HG03469 (cell line): ENCODE measurements at regions not wholly inside any gene's neighbourhood (a gene's known extent, or its start where the extent isn't known, plus 50 kb on each side); places are given as distances from the start of the nearest gene placed in this dataset.

Experiments used
- ATAC-seq: cut with Tn5 transposase; IDR thresholded peaks from one replicate; pipeline ENCODE4 v1.9.1; 2021; ENCODE audit warnings: mild to moderate bottlenecking, moderate library complexity, moderate number of reproducible peaks; ENCODE audit not compliant: unreplicated experiment

DNA sequence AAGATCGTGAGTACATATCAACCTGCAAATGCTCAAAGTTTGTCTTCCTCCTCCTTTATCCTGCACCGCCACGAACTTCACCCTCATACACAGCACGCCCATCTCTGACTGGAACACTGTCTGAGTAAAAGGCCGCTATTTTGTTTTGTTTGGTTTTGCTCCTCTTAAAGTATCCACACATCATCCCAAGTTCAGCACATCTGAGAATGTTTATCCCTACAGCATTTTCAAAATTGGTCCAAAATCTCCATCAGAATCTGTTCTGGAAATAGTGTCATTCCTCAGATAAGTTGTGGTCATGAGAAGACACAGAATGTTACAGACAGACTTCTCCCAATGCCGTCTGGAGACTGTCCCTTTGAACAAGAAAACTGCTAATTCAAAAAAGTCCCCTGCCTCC lies 251.6 kb upstream of the ARID1B start:
- no peak for ATAC-seq

DNA sequence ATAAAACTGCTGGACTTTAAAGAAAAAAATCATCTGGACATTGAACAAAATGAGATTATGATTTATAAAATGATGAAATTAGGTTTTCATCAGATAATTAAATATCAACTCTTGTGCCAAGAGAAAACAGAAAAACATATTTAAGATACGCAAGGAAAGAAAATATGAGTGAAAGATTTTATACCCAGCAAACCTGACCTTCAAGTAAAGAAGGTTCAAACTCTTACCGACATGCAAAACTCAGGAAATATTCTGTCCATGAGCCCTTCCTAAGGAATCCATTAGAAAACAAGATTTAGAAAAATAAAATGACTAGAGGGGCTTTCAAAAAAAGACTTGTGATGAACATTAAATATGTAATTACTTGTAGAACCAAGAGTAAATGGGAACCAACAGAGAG lies 257.2 kb upstream of the ARID1B start:
- no peak for ATAC-seq

DNA sequence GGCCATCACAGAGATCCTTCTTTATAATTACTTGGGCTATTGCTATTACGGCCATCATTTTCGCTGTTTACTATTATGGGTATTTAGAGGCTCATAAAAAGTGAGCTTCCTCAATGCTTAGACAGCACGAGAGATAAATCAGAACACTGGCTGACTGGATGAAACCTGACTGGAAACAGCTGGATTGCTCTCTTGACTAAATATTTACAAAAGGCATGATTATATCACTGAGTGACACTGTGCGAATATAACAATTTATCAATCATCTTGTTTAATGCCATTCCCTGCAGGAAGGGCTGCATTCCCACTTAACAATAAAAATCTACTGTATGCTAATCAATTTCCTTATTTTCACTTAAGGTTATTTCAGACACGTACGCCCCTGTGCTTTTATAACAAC lies 260.1 kb upstream of the ARID1B start:
- no peak for ATAC-seq

DNA sequence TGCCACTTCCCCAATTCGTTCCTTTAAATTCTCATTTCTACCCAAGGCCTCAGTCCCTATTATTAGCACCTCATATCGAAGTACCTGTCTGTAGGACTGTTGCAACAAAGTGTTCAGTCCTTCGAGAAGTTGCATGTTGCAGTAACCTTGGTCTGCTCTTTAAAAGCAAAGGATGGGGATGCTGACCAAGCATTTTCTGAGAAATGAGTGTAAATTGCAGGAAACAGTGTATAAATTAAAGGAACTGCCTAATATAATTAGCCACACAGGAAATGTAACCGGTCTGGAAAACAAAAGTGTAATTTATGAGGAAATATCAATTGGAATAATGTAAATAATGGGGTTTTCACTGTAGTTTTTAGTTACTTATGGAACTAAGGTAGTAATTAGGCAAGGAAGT lies 261.9 kb upstream of the ARID1B start:
- no peak for ATAC-seq

DNA sequence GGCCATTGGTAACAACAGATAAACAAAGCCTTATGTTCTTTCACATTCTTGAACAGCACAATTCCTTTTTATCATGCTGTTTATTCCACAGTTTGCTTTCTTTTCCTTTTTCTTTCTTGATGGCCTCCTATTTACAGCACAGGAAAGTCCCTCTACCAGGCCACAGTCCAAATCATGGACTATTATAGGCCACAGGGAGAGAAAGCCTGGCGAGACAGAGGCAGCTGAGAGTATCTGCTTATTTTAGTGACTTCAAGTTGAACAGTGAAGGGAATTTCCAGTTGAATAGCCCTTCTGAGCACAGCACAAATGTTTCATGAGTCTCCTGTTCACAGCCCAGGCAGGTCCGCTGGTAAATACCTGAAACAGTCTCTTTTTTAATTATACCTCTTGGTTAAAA lies 263.7 kb upstream of the ARID1B start:
- ATAC-seq = no peak

DNA sequence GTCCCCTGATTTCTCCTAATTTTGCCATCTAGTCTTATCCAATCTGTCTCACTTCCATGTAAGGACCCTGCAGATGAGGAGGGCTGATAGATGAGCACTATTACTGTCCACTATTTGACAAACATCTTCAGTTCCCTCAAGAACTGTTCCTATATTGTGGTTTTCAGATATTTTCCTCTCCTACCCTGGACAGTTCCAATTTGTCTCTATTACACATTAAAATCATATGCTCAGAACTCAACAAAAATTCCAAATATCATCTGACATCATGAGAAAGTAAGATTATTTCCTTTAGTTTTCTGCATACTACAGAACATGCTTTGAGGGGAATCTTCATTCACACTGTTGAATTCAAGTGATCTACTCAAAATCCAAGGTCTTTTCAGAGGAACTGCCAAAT lies 265.6 kb upstream of the ARID1B start:
- no peak for ATAC-seq

DNA sequence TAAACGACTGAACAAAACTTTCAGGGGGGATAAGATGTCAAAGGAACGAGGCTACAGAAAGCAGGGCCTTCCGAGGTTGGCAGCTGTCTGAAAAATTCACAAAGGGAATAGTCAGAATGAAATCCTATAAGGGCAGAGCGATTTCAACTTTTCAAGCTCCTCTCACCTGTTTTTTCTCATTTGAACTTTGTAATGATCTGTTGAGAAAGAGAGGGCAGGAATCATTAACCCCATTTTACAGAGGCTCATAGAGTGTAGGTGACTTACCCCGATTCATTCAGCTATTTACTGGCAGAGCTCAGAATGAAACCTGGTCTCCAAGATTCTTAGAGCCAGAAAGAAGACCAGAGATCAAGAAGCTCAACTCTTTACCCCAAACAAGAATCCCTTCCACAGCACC lies 266.1 kb upstream of the ARID1B start:
- no peak for ATAC-seq

DNA sequence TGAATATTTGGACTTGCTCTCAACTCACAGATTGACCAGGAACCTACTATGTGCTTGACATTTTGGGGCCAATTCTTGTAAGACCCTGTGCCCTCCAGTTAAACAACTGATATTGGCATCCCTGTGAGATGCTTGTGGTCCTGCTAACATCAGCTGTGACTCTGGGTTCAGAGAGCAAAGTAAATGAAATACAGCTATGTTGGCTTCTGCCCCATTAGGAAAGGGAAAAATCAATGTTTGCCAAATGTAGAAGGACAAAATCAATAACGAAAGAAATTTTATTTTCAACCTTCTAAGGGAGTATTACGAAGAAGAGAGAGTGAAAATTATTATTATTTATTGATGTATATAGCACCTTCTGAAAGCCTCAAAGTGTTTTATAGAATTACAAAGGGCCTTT lies 266.9 kb upstream of the ARID1B start:
- no peak for ATAC-seq

DNA sequence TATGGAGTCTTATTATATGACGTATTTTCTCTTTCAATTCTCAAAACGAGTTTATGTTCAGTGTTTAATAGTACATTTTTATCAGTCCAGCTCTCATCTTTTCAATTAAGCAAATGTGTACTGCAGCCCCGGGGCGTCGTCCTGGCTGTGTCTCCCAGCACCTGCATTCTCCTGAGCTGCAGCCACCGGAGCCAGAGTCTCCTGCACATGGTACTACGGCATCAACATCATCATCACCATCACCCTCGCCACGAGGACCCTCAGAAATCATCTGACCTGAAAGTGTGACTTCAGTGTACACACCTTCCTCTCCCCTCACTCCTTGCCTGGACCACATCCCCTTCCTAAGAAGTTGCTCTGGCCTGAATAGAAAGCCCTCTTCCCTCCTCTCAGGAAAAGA lies 267.7 kb upstream of the ARID1B start:
- no peak for ATAC-seq

DNA sequence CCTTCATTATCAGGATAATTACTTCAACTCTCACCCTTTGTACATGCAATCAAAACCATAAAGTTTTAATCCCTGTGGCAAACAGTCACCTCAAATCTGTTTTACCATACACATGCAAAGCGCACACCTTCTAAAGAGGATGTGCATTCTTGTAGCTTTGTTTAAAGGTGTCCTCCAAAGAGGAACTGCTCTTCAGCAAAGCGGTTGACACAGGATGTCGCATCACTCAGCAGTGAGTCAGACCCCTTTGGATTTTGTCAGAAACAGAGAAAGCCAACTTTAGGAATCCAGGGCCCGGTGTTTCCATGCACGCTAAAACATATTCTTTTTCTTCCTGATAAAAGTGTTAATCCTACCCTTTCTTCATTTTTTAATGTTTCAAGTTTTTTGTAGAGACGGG lies 268.3 kb upstream of the ARID1B start:
- ATAC-seq = no peak

DNA sequence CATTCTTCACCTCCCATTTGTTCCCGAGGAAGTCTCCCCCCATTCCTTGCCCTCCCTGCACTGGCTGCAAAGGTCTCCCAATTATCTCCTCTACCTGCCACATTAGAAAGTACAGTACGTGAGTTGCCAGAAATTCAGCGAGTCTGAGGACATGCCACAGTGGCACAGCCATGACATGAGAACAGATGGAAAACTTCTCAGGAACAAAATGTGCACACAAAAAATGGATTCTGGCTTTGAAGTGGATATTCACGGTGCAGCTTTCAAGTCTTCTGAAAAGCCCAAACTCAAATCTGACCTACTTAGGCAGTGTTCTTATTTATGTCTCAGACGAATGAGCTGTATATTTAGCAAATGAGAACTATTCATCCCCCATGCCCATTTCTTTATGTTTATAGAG lies 269.1 kb upstream of the ARID1B start:
- ATAC-seq = no peak

DNA sequence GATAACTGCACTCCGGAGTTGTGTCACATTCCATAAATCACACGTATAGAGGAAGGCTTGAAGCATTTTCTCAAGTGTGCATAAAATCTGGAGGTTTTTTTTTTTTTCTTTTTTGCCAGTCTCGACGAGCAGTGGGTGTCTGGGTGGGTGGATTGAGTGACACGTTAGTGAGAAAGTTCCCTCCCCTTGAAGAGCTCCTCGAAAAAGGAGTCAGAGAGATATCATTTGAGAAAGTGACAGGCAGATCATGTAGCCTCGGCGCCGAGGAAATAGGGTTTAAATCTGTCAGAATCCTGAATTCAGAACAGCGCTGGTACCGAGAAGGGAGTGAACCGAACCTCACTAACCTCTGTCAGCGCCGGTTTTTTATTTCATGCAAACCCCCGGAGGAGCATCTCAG lies 269.5 kb upstream of the ARID1B start:
- ATAC-seq = no peak

DNA sequence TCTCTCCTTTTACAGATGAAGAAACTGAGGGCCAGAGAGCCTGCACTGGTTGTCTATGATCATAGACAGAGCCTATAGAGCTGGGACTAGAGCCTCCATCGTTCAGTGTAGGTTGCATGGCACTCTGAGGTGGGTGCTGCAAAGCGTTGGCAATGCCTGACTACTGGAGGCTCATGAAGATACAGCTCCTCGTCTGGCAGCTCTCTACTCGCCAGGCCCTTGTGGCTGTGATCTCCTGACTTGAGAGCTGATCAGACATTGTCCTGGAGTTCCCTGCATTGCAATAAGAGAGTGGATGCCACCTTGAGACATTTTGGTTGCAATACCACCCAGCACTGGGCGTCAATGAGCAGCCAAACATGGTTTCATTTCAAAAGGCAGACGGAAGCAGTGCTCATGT lies 270.1 kb upstream of the ARID1B start:
- no peak for ATAC-seq

DNA sequence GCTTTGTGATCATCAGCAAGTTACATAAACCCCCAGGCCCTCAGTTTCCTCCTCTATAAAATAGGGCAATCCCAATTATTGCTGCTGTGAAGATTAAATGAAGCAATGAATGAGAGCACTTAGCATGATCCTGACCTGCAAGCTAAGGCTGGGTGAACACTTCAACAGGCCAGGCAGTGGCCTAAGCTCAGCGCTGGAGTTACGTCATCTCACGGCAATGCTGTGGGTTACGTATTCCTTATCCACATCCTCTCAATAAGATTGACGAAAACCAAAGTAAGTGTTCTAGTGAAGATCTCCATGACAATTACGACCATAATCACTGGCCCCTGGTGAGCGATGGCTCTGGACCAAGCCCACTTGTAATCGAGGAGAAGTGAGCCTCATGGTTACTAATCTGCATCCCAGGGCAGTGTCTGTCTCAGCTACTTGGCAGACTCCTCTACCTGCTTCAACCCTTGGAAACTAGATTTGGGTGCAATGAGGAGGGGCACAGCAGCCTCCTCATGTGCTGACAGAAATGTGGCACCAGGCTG lies 274.1 kb upstream of the ARID1B start:
- no peak for ATAC-seq

DNA sequence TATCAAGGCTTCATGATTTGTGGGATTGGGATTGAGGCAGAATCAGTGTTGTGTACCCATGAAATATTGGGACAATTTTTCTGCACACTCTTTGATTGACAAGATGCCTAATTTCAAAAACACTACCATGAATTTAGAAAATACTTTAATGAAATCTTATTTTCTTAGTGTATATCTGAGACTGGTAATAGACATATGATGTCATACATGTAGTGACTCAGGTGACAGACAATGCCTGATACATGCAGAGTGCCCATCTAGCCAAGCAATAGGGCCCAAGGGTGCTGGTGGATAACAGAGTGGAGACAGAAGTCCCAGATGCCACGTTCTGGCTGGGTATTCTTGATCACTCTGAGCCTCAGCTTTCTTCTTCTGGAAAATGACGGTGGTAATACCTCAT lies 279.6 kb upstream of the ARID1B start:
- no peak for ATAC-seq

DNA sequence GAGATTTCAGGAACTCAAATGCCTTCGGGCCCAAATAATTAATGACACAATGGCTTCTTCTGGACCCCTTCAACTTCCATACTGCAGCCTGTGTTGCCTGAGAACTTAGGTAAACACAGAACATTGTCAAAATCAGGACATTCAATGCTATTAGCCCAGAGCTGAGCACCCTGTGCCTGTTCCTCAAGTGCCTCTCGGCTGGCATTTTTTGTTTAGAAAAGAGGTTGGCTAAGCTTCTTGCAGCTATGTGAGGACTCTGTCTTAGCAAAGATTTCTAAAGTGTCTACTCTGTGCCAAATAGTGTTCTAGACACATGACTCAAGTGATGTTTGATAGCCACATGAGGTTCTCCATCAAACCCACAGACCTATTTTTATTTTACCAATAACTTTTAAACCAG lies 289.3 kb upstream of the ARID1B start:
- no peak for ATAC-seq

DNA sequence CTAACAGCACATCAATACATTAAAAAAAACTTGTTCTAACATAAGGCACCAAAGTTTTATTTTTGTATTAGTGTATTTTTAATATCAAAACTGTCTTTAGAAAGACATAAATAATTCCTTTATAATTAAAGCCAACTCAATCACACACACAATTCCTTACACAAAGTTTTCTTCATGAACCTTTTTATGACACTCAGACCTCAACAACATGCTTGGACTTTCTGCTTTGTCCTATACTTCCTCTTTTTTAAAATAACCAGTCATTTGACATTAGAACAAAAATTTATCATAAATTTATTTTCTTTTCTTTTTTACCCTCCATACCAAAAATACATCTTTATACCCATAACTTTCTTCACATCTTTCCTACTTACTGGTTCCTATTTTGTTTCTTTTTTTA lies 292.0 kb upstream of the ARID1B start:
- ATAC-seq = no peak

DNA sequence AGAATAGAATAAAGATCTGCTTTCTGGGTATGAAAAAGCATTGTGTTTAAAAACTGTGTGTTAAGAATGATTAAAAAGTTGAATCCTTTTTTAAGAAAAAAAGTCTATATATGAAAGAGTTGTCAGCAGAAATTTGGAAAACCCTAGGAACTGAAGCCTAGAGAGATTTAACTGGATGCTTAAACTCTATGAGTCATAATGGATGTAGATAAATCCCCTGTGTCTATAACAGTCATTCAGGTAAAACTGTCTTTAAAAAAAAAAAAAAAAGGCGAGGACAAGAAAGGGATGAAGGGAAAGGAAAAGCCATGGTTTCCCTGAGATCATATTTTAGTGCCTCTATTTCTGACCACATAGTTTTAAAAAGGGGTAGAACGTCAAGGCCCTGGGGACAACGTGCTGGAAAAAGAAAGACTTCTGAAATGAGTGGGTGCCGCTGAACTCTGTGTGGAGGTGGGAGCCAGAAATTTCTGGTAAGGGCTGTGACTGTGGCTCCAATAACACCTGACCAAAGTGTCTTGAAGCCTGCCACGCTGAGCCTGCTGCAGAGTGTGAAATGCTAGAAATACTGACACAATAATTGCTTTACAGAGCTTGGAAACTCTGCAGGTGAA lies 302.6 kb upstream of the ARID1B start:
- no peak for ATAC-seq

DNA sequence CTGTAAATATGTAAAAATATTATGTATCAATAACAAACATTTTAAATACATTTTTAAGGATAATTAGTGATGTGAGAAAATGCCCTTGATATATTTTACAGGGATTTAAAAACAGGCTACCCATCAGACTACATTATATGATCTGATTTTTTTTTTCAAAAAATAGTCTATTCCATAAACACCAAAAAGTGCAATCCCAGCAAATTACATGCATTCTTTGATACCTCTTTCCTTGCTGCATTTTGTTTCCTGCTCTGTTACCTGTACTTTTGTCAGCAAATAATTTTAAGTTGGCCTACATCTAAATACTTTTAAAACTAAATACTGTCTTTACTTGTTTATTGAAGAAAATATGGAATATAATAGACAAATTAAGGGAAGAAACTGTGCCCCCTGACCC lies 306.2 kb upstream of the ARID1B start:
- ATAC-seq = no peak

DNA sequence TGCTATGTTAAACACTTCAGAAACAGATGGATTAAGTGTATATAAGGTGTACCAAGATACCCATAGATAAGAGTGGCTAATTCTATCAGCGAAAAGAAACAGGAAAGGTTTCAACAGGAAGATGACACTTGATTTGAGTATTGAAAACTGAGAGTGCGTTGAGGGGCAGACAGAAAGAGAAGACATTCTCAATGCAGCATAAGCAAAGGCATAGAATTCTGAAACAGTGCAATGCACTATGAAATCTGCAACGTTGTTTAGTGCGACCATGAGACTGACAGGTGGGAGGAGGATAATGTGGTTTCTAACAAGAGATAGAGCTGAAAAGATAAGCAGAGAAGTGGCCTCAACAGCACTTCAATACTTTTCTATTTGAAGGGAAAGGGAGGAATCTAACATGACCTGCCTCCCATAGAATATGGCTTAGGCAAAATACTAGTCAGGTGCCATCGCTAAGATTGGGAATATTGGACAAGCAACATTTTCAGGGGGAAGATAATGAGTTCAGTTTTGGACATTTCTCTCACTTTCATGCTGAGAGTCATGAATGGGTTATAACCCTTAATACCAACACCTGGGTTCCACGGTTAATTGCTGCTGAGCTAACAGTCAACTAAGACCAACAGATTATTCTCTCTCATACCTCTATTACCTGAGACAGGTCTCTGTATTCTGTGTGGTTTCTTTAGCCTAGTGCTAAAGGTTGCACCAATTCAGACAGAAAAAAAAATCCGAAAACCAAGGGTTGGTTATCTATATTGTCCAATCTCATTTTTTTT lies 312.9 kb upstream of the ARID1B start:
- no peak for ATAC-seq

DNA sequence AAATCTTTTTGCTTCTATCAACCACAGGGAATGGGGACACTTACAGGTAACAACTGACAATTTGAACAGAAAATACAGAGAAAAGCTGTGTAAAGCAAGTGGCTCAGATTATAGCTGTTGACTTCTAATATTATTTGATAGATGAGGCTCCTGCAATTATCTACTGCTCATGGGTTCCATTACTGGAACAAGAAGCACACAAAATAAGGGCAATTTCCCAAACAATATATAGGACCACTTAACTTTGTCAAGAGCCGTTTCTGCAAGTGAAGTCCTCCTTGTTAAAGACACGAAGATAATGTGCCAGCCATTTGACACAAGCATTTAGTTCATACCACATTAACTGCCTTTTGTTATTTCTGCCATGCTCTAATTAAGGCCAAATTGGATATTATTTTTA lies 315.5 kb upstream of the ARID1B start:
- ATAC-seq = no peak

DNA sequence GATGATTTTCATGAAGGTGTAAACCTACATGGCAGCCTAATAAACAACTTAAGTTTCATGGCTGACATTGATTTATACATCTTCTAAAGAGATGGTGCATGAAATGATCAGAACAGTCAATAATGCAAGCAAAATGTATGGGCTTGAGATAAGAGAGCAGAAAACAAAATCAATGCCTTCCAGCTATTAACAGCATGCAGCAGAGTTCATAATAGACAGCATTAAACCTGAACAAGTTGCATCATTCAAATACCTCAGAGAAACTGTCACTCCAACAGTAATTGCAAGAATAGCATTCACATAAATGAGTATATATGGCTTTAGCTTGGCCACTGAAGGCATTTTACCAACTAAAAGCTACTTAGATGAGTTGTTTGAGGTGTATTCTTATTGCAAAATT lies 319.6 kb upstream of the ARID1B start:
- no peak for ATAC-seq

DNA sequence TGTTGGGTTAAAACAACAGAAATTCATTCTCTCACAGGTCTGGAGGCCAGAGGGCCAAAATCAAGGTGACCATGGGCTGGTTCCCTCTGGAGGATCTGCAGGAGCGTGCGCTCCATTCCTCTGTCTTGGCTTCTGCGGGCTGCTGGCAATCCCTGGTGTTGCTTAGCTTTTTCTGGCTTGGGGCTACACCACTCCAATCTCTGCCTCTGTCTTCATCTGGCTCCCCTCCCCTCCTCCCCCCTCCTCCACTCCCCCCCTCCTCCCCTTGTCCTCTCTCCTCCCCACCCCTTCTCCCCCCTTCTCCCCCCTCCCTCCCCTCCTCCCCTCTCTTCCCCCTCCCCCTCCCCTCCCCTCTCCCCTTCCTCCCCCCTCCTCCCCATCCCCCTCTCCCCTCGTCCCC lies 321.3 kb upstream of the ARID1B start:
- ATAC-seq = no peak
